RWPE2 (cell line): ENCODE measurements at regions not wholly inside any gene's neighbourhood (a gene's known extent, or its start where the extent isn't known, plus 50 kb on each side); places are given as distances from the start of the nearest gene placed in this dataset.

ENCODE experiments used
- ATAC-seq: fragments of 200-7000 bp; cut with Tn5 transposase; 3 replicates; pipeline ENCODE4 v1.9.1; 2021; ENCODE audit warnings: low read depth
- DNase-seq: peaks from one replicate; pipeline ENCODE4 v3.0.0-alpha.2; 2020; ENCODE audit warnings: low spot score
- H3K27ac ChIP-seq: fragments of 450-650 bp; 2 replicates; pipeline ENCODE4 v1.5.1; 2017; ENCODE audit warnings: mild to moderate bottlenecking; ENCODE audit not compliant: poor library complexity, severe bottlenecking
- H3K27me3 ChIP-seq: fragments of 250-450 bp; sonication (Bioruptor Pico); 2 replicates; pipeline ENCODE4 v1.5.1; 2021; ENCODE audit warnings: mild to moderate bottlenecking, moderate library complexity; ENCODE audit not compliant: insufficient read depth, poor library complexity, severe bottlenecking
- H3K36me3 ChIP-seq: fragments of 250-450 bp; sonication (Bioruptor Pico); 2 replicates; pipeline ENCODE4 v1.5.1; 2020; ENCODE audit warnings: low read depth, mild to moderate bottlenecking, moderate library complexity
- H3K4me1 ChIP-seq: fragments of 250-450 bp; sonication (Bioruptor Pico); 2 replicates; pipeline ENCODE4 v1.5.1; 2021; ENCODE audit warnings: mild to moderate bottlenecking, moderate library complexity; ENCODE audit not compliant: insufficient read depth, poor library complexity, severe bottlenecking
- H3K4me3 ChIP-seq: fragments of 250-450 bp; sonication (Bioruptor Pico); 2 replicates; pipeline ENCODE4 v1.5.1; 2021; ENCODE audit warnings: mild to moderate bottlenecking, moderate library complexity; ENCODE audit not compliant: severe bottlenecking
- H3K9me3 ChIP-seq: fragments of 250-450 bp; sonication (Bioruptor Pico); 2 replicates; pipeline ENCODE4 v1.5.1; 2021; ENCODE audit warnings: mild to moderate bottlenecking, moderate library complexity; ENCODE audit not compliant: severe bottlenecking
- TF ChIP-seq, protein P1 (sequence below): fragments of 450-650 bp; IDR thresholded peaks from one replicate; pipeline ENCODE4 v1.5.1; 2017; ENCODE audit warnings: mild to moderate bottlenecking, moderate library complexity; ENCODE audit not compliant: poor library complexity, severe bottlenecking

DNA sequence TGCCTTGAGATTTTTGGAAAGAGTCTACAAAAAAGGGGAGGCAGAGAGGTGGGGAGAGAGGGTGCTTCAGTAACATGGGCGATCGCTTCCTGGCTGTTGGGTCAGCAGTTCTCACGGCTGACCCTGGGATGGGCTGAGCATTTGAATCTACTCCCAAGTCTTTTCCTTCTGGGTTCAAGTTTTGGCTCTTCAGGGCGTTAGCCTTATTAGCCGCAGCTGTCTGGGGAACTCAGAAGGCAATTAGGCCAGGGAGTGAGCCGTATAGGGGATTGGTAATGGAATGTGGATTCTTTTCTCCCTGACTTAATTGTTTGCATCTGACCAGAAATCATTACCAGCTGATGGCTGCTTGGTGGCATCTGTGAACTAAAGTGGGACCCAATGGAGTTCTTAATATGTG, 250.5 kb upstream of the SKOR2 start:
- ATAC-seq (no peak), DNase-seq (no peak)
- no peaks in the 10 kb centered on the region for H3K4me1 ChIP-seq
- no peak overlapping the region for H3K27ac ChIP-seq
- no peaks in the 10 kb centered on the region for H3K27me3 ChIP-seq
- TF ChIP-seq, protein P1, sequence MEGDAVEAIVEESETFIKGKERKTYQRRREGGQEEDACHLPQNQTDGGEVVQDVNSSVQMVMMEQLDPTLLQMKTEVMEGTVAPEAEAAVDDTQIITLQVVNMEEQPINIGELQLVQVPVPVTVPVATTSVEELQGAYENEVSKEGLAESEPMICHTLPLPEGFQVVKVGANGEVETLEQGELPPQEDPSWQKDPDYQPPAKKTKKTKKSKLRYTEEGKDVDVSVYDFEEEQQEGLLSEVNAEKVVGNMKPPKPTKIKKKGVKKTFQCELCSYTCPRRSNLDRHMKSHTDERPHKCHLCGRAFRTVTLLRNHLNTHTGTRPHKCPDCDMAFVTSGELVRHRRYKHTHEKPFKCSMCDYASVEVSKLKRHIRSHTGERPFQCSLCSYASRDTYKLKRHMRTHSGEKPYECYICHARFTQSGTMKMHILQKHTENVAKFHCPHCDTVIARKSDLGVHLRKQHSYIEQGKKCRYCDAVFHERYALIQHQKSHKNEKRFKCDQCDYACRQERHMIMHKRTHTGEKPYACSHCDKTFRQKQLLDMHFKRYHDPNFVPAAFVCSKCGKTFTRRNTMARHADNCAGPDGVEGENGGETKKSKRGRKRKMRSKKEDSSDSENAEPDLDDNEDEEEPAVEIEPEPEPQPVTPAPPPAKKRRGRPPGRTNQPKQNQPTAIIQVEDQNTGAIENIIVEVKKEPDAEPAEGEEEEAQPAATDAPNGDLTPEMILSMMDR, result no peak
- H3K36me3 ChIP-seq, result no peaks in the 10 kb centered on the region
- no peak overlapping the region for H3K4me3 ChIP-seq
- H3K9me3 ChIP-seq, result no peaks in the 10 kb centered on the region

DNA sequence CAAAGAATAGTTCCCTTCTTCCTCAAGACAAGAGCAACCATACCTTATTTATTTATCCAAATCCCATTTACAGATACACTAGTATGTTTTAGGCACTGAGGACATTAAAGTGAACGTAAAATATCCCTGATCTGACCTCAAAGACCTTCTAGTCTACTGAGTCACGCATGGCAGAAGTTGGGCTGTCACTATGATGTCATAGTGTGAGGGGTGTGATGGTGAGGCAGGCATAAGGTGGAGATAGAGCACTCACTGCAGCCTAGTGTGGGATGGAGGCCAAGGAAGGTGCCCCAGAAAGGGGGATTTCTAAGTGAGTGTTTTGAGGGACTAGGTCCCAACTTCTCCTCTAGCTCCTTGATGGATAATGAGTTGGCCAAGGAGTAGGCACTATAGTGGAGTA, 249.5 kb upstream of the SKOR2 start:
- ATAC-seq, result no peak
- Histone ChIP-seq H3K4me1 (no peaks in the 10 kb centered on the region), H3K9me3 (no peaks in the 10 kb centered on the region)

DNA sequence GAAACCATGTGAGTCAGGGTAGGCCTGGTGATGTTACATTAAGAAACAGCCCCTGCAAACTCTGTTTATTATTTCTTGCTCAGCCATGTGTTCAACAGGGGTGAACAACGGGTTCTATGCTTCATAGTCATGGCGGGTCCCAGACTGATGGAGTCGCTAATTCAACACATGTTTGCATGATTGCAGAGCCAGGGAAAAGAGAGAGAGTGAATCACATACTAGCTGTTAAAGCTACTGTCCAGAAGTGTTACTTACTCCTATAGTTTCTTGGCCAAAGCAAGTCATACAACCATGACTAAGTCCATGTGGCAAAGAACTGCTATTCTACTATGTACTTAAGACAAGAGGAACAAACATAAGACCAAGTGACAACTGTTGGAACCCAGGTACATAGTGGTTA, 241.2 kb upstream of the SKOR2 start:
- ATAC-seq (no peak), DNase-seq (no peak)
- H3K36me3 ChIP-seq, result no peaks in the 10 kb centered on the region
- H3K27me3 ChIP-seq, result no peaks in the 10 kb centered on the region
- no peak overlapping the region for H3K27ac ChIP-seq
- H3K4me3 ChIP-seq, result no peak overlapping the region
- TF ChIP-seq, protein P1, result no peak
- H3K4me1 ChIP-seq, result no peaks in the 10 kb centered on the region
- H3K9me3 ChIP-seq, result no peaks in the 10 kb centered on the region

More for the DNA sequence above, 249.5 kb upstream of the SKOR2 start:
- Histone ChIP-seq H3K27me3 (no peaks in the 10 kb centered on the region), H3K27ac (no peak overlapping the region), H3K36me3 (no peaks in the 10 kb centered on the region), H3K4me3 (no peak overlapping the region)
- TF ChIP-seq, protein P1, result no peak
- no peak for DNase-seq

DNA sequence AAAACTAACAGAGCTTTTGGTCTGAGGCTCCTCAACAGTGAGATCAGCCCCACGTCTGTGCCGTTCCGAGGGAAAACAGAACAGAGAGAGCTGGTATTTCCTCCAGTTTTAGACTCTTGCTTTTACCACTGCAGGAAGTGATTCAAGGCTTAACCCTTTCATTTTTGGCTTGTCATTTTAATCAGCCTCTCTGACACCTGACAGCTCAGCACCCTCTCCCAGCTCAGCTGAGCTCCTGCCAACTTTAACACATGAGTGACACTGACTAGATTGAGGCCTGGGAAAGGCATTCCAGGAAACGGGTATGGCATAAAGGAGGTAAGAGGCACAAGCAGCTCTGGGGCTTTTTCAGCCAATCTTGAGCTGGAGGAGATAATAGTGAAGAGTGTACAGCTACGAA, 239.4 kb upstream of the SKOR2 start:
- no peak for DNase-seq
- no peaks in the 10 kb centered on the region for H3K9me3 ChIP-seq
- ATAC-seq, result no peak
- H3K36me3 ChIP-seq, result no peaks in the 10 kb centered on the region
- no peak overlapping the region for H3K27ac ChIP-seq
- H3K27me3 ChIP-seq, result no peaks in the 10 kb centered on the region
- no peaks in the 10 kb centered on the region for H3K4me1 ChIP-seq
- TF ChIP-seq, protein P1, result no peak
- H3K4me3 ChIP-seq, result no peak overlapping the region

DNA sequence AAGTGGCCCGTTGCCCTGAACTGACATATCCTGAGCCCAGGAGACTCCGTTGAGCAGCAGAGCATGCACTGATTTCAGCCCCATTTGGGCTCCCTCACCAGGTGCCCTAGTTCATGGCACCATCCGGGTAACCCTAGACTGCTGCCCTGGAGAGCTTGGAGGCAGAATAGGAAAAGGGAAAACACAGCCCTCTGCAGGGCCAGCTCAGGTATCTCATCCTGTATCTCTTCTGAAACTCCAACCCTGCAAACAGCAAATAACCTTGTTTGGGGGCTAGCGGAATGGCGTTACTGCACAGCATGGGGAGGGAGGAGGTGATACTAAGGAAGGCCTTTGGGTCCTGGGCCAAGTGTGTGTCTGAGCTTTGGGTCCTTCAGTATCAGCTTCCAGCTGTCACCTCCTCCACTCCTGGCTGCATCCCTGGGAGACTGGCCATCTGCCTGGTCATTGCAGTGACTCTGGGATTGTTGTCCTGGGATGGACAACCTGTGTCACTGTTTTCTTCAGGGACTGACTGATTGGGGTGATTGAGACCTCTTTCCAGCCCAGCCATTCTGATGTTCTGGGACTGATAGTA, 233.8 kb upstream of the SKOR2 start:
- TF ChIP-seq, protein P1, result no peak
- H3K4me1 ChIP-seq, result no peaks in the 10 kb centered on the region
- peaks cover 25% of the 10 kb centered on the region for H3K27me3 ChIP-seq
- no peak for DNase-seq
- H3K4me3 ChIP-seq, result no peak overlapping the region
- H3K27ac ChIP-seq, result no peak overlapping the region
- H3K9me3 ChIP-seq, result no peaks in the 10 kb centered on the region
- no peaks in the 10 kb centered on the region for H3K36me3 ChIP-seq
- ATAC-seq, result no peak
